ENCODE measurements at regions not wholly inside any gene's neighbourhood (a gene's known extent, or its start where the extent isn't known, plus 50 kb on each side); places are given as distances from the start of the nearest gene placed in this dataset.

GRCh38 chr6:167426651-167427050, 101.8 kb downstream of the TTLL2 start:
- TF ChIP-seq ZSCAN16 (tag by site-specific recombination; IDR thresholded peaks at IDR 0.05) = no peak
- no peak for TF ChIP-seq GLI2 (tag by site-specific recombination; IDR thresholded peaks at IDR 0.05; ENCODE audit: borderline replicate concordance, low read depth)
- no peak for TF ChIP-seq IKZF3 (tag by site-specific recombination; IDR thresholded peaks at IDR 0.05)

Data from HEK293 (cell line).